ENCODE measurements at regions not wholly inside any gene's neighbourhood (a gene's known extent, or its start where the extent isn't known, plus 50 kb on each side); places are given as distances from the start of the nearest gene placed in this dataset.

GRCh38 chr10:113313722-113314121 is 239.1 kb upstream of the HABP2 start:
- no peak overlapping the region for H3K4me3 ChIP-seq (ENCODE audit: low read length)
- TF ChIP-seq REST (IDR thresholded peaks at IDR 0.05; ENCODE audit: borderline replicate concordance) = no peak
- TF ChIP-seq EP300 (conservative IDR thresholded peaks at IDR 0.05; ENCODE audit: poor library complexity, severe bottlenecking) = no peak
- TF ChIP-seq TAF1 (IDR thresholded peaks at IDR 0.05; ENCODE audit: low read depth) = no peak
- no peak for TF ChIP-seq SMC3 (conservative IDR thresholded peaks at IDR 0.05; ENCODE audit: poor library complexity)
- TF ChIP-seq CTCF (IDR thresholded peaks at IDR 0.05; ENCODE audit: poor library complexity, severe bottlenecking) = no peak
- TF ChIP-seq POLR2AphosphoS5 (IDR thresholded peaks at IDR 0.05) = no peak
- no peak for TF ChIP-seq RAD21 (conservative IDR thresholded peaks at IDR 0.05)
- TF ChIP-seq MXI1 (conservative IDR thresholded peaks at IDR 0.05; ENCODE audit: poor library complexity, severe bottlenecking) = no peak
- no peak for TF ChIP-seq EZH2 (IDR thresholded peaks at IDR 0.05; ENCODE audit: borderline replicate concordance, insufficient read depth, low read length, poor library complexity, severe bottlenecking)

GRCh38 chr10:113316506-113316905 is 236.3 kb upstream of the HABP2 start:
- H3K27ac ChIP-seq (ENCODE audit: low read length) = no peak overlapping the region
- H3K27me3 ChIP-seq (ENCODE audit: insufficient read depth, low read depth, low read length) = no peaks in the 10 kb centered on the region
- no peaks in the 10 kb centered on the region for H3K9me3 ChIP-seq (ENCODE audit: low read length)
- no peaks in the 10 kb centered on the region for H3K79me2 ChIP-seq (replicated peaks; ENCODE audit: insufficient read depth, low read length)
- no peak overlapping the region for H3K4me2 ChIP-seq (ENCODE audit: low read length)
- no peaks in the 10 kb centered on the region for H3F3A ChIP-seq (ENCODE audit: insufficient read depth, low read length, poor library complexity, severe bottlenecking)
- H3K9ac ChIP-seq (ENCODE audit: low read length) = no peak overlapping the region
- no peaks in the 10 kb centered on the region for H3K36me3 ChIP-seq (ENCODE audit: insufficient read depth, low read length)
- H3K4me3 ChIP-seq (ENCODE audit: low read length) = no peak overlapping the region
- H3K9me2 ChIP-seq (ENCODE audit: insufficient read depth, low read length) = no peaks in the 10 kb centered on the region
- no peak for TF ChIP-seq EP300 (conservative IDR thresholded peaks at IDR 0.05; ENCODE audit: poor library complexity, severe bottlenecking)
- no peak for TF ChIP-seq POLR2AphosphoS5 (IDR thresholded peaks at IDR 0.05)
- TF ChIP-seq RAD21 (conservative IDR thresholded peaks at IDR 0.05) = no peak
- no peak for TF ChIP-seq TAF1 (IDR thresholded peaks at IDR 0.05; ENCODE audit: low read depth)
- TF ChIP-seq EZH2 (IDR thresholded peaks at IDR 0.05; ENCODE audit: borderline replicate concordance, insufficient read depth, low read length, poor library complexity, severe bottlenecking) = no peak
- no peak for TF ChIP-seq CTCF (IDR thresholded peaks at IDR 0.05; ENCODE audit: poor library complexity, severe bottlenecking)
- no peak for TF ChIP-seq MXI1 (conservative IDR thresholded peaks at IDR 0.05; ENCODE audit: poor library complexity, severe bottlenecking)
- no peak for TF ChIP-seq SMC3 (conservative IDR thresholded peaks at IDR 0.05; ENCODE audit: poor library complexity)
- no peak for TF ChIP-seq REST (IDR thresholded peaks at IDR 0.05; ENCODE audit: borderline replicate concordance)
- H4K20me1 ChIP-seq (ENCODE audit: insufficient read depth) = no peaks in the 10 kb centered on the region
- H2AFZ ChIP-seq (ENCODE audit: low read depth, low read length) = no peak overlapping the region

More at GRCh38 chr10:113313722-113314121, 239.1 kb upstream of the HABP2 start:
- Histone ChIP-seq H3K4me2 (ENCODE audit: low read length) (no peak overlapping the region), H3K79me2 (replicated peaks; ENCODE audit: insufficient read depth, low read length) (no peaks in the 10 kb centered on the region), H3F3A (ENCODE audit: insufficient read depth, low read length, poor library complexity, severe bottlenecking) (no peaks in the 10 kb centered on the region), H3K27me3 (ENCODE audit: insufficient read depth, low read depth, low read length) (peaks cover 6% of the 10 kb centered on the region), H3K27ac (ENCODE audit: low read length) (no peak overlapping the region), H4K20me1 (ENCODE audit: insufficient read depth) (no peaks in the 10 kb centered on the region), H3K9me3 (ENCODE audit: low read length) (no peaks in the 10 kb centered on the region), H3K9me2 (ENCODE audit: insufficient read depth, low read length) (no peaks in the 10 kb centered on the region), H2AFZ (ENCODE audit: low read depth, low read length) (no peak overlapping the region), H3K9ac (ENCODE audit: low read length) (no peak overlapping the region), H3K36me3 (ENCODE audit: insufficient read depth, low read length) (no peaks in the 10 kb centered on the region)
